GM12878 (cell line): ENCODE measurements at regions not wholly inside any gene's neighbourhood (a gene's known extent, or its start where the extent isn't known, plus 50 kb on each side); places are given as distances from the start of the nearest gene placed in this dataset.

Experiments used
- ATAC-seq: fragments of 200-7000 bp; cut with Tn5 transposase; 3 replicates; pipeline ENCODE4 v1.9.1; 2020; ENCODE audit warnings: mild to moderate bottlenecking, moderate library complexity
- BruUV-seq: library from RNA; stranded (reverse); fragments of 400-500 nt; replicated peaks from 2 replicates; lab custom pipeline; 2021; lab: Mats Ljungman, UMichigan
- CTCF ChIA-PET: fragments of 300-600 bp; sonication (Branson Sonifier 250); formaldehyde crosslinking; extraction: SDS; loops from one replicate; lab custom pipeline; 2021; ENCODE audit warnings: inconsistent platforms; lab: Yijun Ruan, JAX
- POLR2A ChIA-PET: fragments of 350-600 bp; formaldehyde crosslinking; extraction: SDS; loops from one replicate; lab custom pipeline; 2021; ENCODE audit warnings: inconsistent platforms; lab: Charles Lee
- RAD21 ChIA-PET: fragments of 300-600 bp; sonication (Branson Sonifier 250); formaldehyde crosslinking; loops from one replicate; lab custom pipeline; 2023; ENCODE audit warnings: antibody characterized with exemption; ENCODE audit not compliant: unreplicated experiment; lab: Charles Lee
- SMC1A ChIA-PET: fragments of 300-600 bp; sonication (Branson Sonifier 250); formaldehyde crosslinking; loops from one replicate; lab custom pipeline; 2023; ENCODE audit not compliant: unreplicated experiment, uncharacterized antibody; lab: Charles Lee
- DNase-seq: peaks from one replicate; pipeline ENCODE4 v3.0.0-alpha.2; 2011; ENCODE audit warnings: low read depth, low spot score
- FAIRE-seq: peaks from 3 replicates; lab custom pipeline; 2011; peaks lifted over from hg19 to GRCh38; lab: Jason Lieb, UNC
- H2AFZ ChIP-seq: 2 replicates; pipeline ENCODE4 v1.6.0; 2011; ENCODE audit warnings: low read depth, low read length, control low read depth; ENCODE audit not compliant: control insufficient read depth
- H3K27ac ChIP-seq: 2 replicates; pipeline ENCODE4 v1.5.1; 2011; ENCODE audit warnings: control low read depth; ENCODE audit not compliant: control insufficient read depth, insufficient read depth
- H3K27me3 ChIP-seq, 2 experiments: replicated peaks in 1 of 2; 2 replicates each; pipeline versions ENCODE4 v1.6.0 to v1.6.1; 2011; ENCODE audit warnings: low read length in 1 of 2; ENCODE audit not compliant: control insufficient read depth in 2 of 2, insufficient read depth in 2 of 2
- H3K36me3 ChIP-seq, 2 experiments: 2 replicates each; pipeline ENCODE4 v1.5.1; 2011; ENCODE audit warnings: low read length in 1 of 2; ENCODE audit not compliant: control insufficient read depth in 2 of 2, insufficient read depth in 2 of 2
- H3K4me1 ChIP-seq: 2 replicates; pipeline ENCODE4 v1.6.1; 2011; ENCODE audit warnings: mild to moderate bottlenecking, low read length, moderate library complexity, mixed read lengths; ENCODE audit not compliant: control insufficient read depth, insufficient read depth
- H3K4me2 ChIP-seq: 2 replicates; pipeline ENCODE4 v1.6.0; 2011; ENCODE audit warnings: control low read depth; ENCODE audit not compliant: control insufficient read depth, insufficient read depth
- H3K4me3 ChIP-seq: fragments of 200-600 bp; sonication (generic); 2 replicates; pipeline ENCODE4 v1.5.1; 2016
- H3K79me2 ChIP-seq: 2 replicates; pipeline ENCODE4 v1.6.0; 2011; ENCODE audit warnings: low read length; ENCODE audit not compliant: control insufficient read depth, insufficient read depth
- H3K9ac ChIP-seq: 2 replicates; pipeline ENCODE4 v1.8.0; 2011; ENCODE audit warnings: low read length, control low read depth, mixed read lengths; ENCODE audit not compliant: control insufficient read depth, insufficient read depth
- H3K9me3 ChIP-seq: replicated peaks from 3 replicates; pipeline ENCODE4 v1.5.1; 2011; ENCODE audit warnings: mild to moderate bottlenecking, low read length; ENCODE audit not compliant: control insufficient read depth, insufficient read depth
- H4K20me1 ChIP-seq: 2 replicates; pipeline ENCODE4 v1.6.0; 2011; ENCODE audit not compliant: control insufficient read depth, insufficient read depth
- GABPA ChIP-seq: IDR thresholded peaks from 2 replicates; pipeline ENCODE4 v1.6.1; 2014; ENCODE audit warnings: antibody characterized with exemption, low read depth, mild to moderate bottlenecking, inconsistent platforms
- LARP7 ChIP-seq: fragments of 450-650 bp; IDR thresholded peaks from 2 replicates; pipeline ENCODE4 v1.6.1; 2017; ENCODE audit warnings: mild to moderate bottlenecking
- MEF2A ChIP-seq: IDR thresholded peaks from 2 replicates; pipeline ENCODE4 v1.6.1; 2011; ENCODE audit warnings: low read depth, mild to moderate bottlenecking, low read length, moderate library complexity; ENCODE audit not compliant: insufficient read depth
- NR2F1 ChIP-seq: fragments of 450-650 bp; conservative IDR thresholded peaks from 2 replicates; pipeline ENCODE4 v1.6.1; 2017; ENCODE audit warnings: mild to moderate bottlenecking
- POLR2AphosphoS5 ChIP-seq: IDR thresholded peaks from 2 replicates; pipeline ENCODE4 v1.6.1; 2011; ENCODE audit warnings: mild to moderate bottlenecking, low read length, inconsistent platforms
- RCOR1 ChIP-seq: conservative IDR thresholded peaks from 2 replicates; pipeline ENCODE4 v1.6.1; 2012; ENCODE audit warnings: low read depth, low read length, improper control_type of control experiment
- SREBF2 ChIP-seq: IDR thresholded peaks from 2 replicates; pipeline ENCODE4 v1.6.1; 2012; ENCODE audit warnings: mild to moderate bottlenecking, low read length
- TAF1 ChIP-seq: IDR thresholded peaks from 2 replicates; pipeline ENCODE4 v1.6.1; 2011; ENCODE audit warnings: mild to moderate bottlenecking, low read depth, low read length, borderline replicate concordance
- TARDBP ChIP-seq: IDR thresholded peaks from 2 replicates; pipeline ENCODE4 v1.6.1; 2016; ENCODE audit warnings: borderline replicate concordance
- WRNIP1 ChIP-seq: IDR thresholded peaks from 2 replicates; pipeline ENCODE4 v1.6.1; 2011; ENCODE audit warnings: low read depth, low read length, improper control_type of control experiment, borderline replicate concordance
- ZNF274 ChIP-seq: IDR thresholded peaks from one replicate; pipeline ENCODE4 v1.8.0; 2011; ENCODE audit not compliant: insufficient read length, insufficient read depth
- WGBS: methylation state at CpG from one replicate; pipeline ENCODE4 v1.1.6; 2016; ENCODE audit warnings: low lambda C conversion rate; ENCODE audit not compliant: insufficient replicate concordance, insufficient coverage; ENCODE audit errors: missing lambda C conversion rate; 5-methylcytosine and 5-hydroxymethylcytosine counted together
- in situ Hi-C: fragments of 300-500 bp; cut with MboI; formaldehyde crosslinking; loops from 9 replicates; pipeline ENCODE4 v1.14.3; 2018; ENCODE audit warnings: mixed read lengths
- intact Hi-C: fragments of 100-400 bp; cut with micrococcal nuclease; formaldehyde crosslinking; loops from one replicate; pipeline ENCODE4 v1.14.2; 2022; ENCODE audit not compliant: unreplicated experiment
- TF ChIP-seq, protein P1 (sequence below): fragments of 450-650 bp; formaldehyde crosslinking; IDR thresholded peaks from 2 replicates; pipeline ENCODE4 v1.5.0; 2022; ENCODE audit warnings: mild to moderate bottlenecking, missing genetic modification characterization
- TF ChIP-seq, protein P2 (sequence below): IDR thresholded peaks from 2 replicates; pipeline ENCODE4 v1.6.1; 2011; ENCODE audit warnings: low read depth, low read length, improper control_type of control experiment, borderline replicate concordance
- TF ChIP-seq, protein P3 (sequence below): fragments of 450-650 bp; IDR thresholded peaks from 2 replicates; pipeline ENCODE4 v1.6.1; 2017; ENCODE audit warnings: low read depth, mild to moderate bottlenecking, moderate library complexity
- TF ChIP-seq, protein P4 (sequence below): fragments of 450-650 bp; IDR thresholded peaks from 2 replicates; pipeline ENCODE4 v1.6.1; 2016; ENCODE audit warnings: mild to moderate bottlenecking

DNA sequence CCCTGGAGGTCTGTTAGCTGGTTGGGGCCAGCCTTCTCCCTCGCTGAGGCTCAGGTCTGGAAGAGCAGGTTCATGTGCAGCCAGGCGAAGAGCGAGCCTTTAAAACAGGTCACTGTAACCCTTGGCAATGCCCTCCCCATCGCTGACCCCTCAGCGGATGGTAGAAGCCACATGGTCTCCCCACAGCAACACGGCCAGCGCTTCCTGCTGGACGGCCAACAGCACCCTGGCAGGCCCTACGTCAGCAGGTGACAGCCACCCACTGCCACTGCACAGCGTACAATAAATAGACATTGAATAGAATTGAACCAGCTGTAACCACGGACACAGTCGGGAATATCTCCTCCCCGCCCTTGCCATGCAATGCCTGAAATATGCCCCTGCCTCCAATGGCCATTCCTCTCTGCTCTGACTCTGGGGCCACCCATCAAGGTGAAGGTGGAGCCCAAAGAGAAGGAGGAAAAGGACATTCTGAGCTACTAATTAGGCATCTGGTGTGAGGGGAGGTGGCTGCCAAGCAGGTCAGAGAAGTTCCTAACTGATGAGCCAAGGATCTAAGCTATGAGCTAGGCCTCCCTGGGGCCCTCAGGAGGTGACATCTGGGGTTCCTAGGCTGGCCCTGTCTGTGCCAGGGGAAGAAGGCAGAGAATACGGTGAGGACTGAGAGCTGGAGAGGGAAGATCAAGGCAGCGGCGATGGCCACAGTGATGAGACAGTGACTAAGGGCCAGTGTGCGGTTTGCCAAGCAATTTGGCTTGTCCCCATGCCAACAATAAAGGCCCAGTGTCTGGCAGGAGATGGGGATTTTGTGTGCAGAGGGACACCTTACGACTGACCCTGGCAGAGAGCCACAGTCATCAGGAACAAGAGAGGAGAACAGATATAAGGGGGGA lies 202.3 kb downstream of the BCOR start (continued):
- TF ChIP-seq, protein P1, sequence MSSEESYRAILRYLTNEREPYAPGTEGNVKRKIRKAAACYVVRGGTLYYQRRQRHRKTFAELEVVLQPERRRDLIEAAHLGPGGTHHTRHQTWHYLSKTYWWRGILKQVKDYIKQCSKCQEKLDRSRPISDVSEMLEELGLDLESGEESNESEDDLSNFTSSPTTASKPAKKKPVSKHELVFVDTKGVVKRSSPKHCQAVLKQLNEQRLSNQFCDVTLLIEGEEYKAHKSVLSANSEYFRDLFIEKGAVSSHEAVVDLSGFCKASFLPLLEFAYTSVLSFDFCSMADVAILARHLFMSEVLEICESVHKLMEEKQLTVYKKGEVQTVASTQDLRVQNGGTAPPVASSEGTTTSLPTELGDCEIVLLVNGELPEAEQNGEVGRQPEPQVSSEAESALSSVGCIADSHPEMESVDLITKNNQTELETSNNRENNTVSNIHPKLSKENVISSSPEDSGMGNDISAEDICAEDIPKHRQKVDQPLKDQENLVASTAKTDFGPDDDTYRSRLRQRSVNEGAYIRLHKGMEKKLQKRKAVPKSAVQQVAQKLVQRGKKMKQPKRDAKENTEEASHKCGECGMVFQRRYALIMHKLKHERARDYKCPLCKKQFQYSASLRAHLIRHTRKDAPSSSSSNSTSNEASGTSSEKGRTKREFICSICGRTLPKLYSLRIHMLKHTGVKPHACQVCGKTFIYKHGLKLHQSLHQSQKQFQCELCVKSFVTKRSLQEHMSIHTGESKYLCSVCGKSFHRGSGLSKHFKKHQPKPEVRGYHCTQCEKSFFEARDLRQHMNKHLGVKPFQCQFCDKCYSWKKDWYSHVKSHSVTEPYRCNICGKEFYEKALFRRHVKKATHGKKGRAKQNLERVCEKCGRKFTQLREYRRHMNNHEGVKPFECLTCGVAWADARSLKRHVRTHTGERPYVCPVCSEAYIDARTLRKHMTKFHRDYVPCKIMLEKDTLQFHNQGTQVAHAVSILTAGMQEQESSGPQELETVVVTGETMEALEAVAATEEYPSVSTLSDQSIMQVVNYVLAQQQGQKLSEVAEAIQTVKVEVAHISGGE, result no peak

DNA sequence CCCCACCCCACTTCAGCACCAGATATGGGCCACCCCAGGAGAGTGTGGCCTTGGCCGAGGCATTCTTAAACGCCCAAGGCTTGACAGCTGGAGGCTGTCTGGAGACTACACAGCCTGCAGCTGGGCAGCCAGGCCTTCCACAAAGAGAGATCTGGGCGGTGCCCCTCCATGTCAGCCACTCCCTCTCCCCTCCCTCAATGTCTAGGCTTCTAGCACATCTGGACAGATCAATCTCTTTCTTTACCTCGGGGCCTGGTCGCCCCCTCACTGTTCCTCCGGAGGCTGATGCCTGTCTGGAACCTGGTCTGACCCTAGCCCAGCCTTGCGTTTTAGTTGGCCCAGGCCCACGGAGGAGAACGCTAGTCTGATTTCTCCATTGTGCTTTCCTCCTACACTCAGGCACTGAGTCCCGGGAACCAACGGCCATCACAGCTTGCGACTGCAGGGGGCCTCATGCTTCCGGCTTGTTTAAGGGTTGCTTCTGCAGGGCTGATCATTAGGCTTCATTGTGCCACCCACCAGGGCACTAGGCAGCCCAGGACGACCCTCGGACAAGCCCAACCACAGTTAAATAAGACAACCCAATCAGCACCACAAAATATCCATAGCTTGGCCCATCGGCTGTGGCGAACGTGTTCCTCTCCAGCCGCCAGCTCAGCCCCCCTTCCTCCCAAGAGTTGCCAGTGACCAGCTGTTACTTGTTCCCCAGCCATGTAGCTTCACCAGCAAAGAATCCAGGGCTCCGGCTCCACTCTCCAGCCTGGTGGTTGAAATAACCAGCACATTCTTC lies 200.6 kb downstream of the BCOR start:
- WGBS, result 58% methylated on average over 20 of the region's 20 CpGs
- H3K4me3 ChIP-seq, result no peak overlapping the region
- DNase-seq, result no peak
- intact Hi-C loops, result no loop called here
- CTCF ChIA-PET, result no interaction called here
- H4K20me1 ChIP-seq, result no peaks in the 10 kb centered on the region
- no peak overlapping the region for H3K9ac ChIP-seq
- no peaks in the 10 kb centered on the region for H3K36me3 ChIP-seq
- H3K4me1 ChIP-seq, result peaks cover 15% of the 10 kb centered on the region
- no TSS peak for BruUV-seq
- SMC1A ChIA-PET, result no interaction called here
- no peaks in the 10 kb centered on the region for H3K79me2 ChIP-seq
- in situ Hi-C loops, result no loop called here
- FAIRE-seq, result no peak
- H3K27me3 ChIP-seq, result no peaks in the 10 kb centered on the region
- H2AFZ ChIP-seq, result no peak overlapping the region
- H3K27ac ChIP-seq, result no peak overlapping the region
- no peak overlapping the region for H3K4me2 ChIP-seq
- ATAC-seq, result no peak
- POLR2A ChIA-PET, result no interaction called here
- TF ChIP-seq, protein P2, sequence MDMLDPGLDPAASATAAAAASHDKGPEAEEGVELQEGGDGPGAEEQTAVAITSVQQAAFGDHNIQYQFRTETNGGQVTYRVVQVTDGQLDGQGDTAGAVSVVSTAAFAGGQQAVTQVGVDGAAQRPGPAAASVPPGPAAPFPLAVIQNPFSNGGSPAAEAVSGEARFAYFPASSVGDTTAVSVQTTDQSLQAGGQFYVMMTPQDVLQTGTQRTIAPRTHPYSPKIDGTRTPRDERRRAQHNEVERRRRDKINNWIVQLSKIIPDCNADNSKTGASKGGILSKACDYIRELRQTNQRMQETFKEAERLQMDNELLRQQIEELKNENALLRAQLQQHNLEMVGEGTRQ, result no peak
- no peak for TF ChIP-seq TAF1
- no peak for TF ChIP-seq LARP7
- TF ChIP-seq, protein P3, sequence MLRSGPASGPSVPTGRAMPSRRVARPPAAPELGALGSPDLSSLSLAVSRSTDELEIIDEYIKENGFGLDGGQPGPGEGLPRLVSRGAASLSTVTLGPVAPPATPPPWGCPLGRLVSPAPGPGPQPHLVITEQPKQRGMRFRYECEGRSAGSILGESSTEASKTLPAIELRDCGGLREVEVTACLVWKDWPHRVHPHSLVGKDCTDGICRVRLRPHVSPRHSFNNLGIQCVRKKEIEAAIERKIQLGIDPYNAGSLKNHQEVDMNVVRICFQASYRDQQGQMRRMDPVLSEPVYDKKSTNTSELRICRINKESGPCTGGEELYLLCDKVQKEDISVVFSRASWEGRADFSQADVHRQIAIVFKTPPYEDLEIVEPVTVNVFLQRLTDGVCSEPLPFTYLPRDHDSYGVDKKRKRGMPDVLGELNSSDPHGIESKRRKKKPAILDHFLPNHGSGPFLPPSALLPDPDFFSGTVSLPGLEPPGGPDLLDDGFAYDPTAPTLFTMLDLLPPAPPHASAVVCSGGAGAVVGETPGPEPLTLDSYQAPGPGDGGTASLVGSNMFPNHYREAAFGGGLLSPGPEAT, result no peak
- no peak for TF ChIP-seq SREBF2
- TF ChIP-seq ZNF274, result no peak
- TF ChIP-seq NR2F1, result no peak
- TF ChIP-seq RCOR1, result no peak
- TF ChIP-seq POLR2AphosphoS5, result no peak
- TF ChIP-seq GABPA, result no peak
- TF ChIP-seq MEF2A, result no peak
- no peak for TF ChIP-seq TARDBP
- TF ChIP-seq, protein P4, sequence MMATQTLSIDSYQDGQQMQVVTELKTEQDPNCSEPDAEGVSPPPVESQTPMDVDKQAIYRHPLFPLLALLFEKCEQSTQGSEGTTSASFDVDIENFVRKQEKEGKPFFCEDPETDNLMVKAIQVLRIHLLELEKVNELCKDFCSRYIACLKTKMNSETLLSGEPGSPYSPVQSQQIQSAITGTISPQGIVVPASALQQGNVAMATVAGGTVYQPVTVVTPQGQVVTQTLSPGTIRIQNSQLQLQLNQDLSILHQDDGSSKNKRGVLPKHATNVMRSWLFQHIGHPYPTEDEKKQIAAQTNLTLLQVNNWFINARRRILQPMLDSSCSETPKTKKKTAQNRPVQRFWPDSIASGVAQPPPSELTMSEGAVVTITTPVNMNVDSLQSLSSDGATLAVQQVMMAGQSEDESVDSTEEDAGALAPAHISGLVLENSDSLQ, result no peak
- TF ChIP-seq WRNIP1, result no peak
- H3K9me3 ChIP-seq, result no peaks in the 10 kb centered on the region
- RAD21 ChIA-PET, result no interaction called here
